ENCODE measurements at regions not wholly inside any gene's neighbourhood (a gene's known extent, or its start where the extent isn't known, plus 50 kb on each side); places are given as distances from the start of the nearest gene placed in this dataset.
"Not testable (repeated sequence)": the region's sequence is repeated elsewhere in the genome, so short reads cannot be mapped to it uniquely, and the experiment has no call there.

GRCh38 chr2:129794540-129794939 lies 184.9 kb upstream of the RAB6C start:
- no peak for DNase-seq

GRCh38 chr2:129796225-129796624 lies 183.2 kb upstream of the RAB6C start:
- DNase-seq: no peak

DNA sequence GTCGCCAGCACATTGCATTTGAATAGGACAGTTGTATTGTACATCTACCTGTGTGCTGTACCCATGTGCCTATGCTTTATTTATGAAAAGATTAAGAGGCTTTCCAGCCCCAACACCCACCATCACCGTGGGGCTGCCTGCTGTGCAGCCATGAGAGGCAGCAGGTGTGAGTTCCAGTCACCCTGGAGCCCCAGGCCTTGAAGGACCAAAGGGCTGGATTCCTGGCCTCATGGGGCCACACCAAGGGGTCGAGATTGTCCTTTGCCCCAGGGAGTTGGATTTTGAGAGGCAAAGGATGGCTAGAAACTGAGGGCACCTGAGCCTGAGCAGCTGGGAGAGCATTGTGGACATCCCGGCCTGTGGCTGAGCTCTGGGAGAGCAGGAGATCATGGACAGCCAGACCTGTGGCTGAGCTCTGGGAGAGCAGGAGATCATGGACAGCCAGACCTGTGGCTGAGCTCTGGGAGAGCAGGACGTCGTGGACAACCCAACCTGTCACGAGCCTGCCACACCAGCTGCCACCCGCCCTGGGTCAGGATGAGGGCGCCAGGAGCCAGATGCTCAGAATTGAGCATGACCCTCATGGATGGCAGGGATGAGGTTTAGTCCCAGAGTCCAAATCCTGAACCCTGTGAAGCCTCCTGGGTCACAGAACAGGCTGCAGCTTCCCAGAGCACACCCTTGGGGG lies 182.5 kb upstream of the RAB6C start:
- no peak for DNase-seq

DNA sequence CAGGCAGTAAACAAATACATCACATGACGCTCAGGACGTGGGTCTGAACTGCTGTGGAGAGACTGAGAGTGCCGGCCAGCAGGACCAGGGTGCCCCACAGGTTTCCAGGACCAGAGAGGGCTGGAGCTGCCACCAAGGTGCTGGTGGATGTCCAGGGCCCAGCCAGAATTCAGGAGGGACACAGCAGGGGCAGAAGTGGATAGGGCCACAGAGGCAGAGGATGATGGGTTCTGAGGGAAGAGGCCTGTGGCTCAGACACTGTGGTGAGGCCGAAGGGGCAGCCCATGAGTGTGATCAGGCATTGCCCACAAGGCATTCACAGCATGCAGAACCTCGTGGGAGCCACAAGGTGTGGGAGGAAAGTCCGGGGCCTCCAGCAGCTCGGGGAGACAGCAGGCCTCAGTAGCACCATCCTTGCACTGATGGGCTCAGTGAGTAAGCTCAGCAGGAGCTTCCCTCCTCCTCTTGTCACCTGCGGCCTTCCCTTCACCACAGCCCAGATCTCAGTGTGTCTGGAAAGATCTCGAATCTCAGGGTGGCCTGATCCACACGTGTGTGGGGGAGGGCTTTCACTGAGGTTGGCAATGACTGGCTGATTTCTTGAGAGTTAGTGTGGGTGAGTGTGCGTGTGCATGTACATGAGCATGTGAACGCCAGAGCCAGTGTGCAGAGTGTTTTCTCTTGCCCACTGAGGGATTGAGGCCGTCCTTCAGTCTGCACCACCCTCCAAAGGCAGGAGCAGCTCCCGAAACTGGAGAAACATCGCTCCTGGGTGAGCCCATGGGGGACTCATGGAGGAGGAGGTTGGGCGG lies 181.8 kb upstream of the RAB6C start:
- DNase-seq: no peak

DNA sequence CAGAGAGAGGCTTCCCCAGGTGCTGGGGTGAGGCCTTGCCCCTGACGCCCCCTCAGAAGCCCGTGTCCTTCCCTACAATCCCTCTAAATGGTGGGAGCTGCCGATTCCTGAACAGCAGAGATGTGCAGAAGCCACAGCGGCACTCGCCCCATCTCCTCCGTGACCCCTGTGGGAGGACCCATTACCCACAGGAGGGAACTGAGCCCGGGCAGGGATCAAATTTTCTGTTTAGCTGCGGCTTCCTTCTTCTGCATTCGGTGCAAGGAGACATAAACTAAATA lies 181.2 kb upstream of the RAB6C start:
- DNase-seq: no peak

DNA sequence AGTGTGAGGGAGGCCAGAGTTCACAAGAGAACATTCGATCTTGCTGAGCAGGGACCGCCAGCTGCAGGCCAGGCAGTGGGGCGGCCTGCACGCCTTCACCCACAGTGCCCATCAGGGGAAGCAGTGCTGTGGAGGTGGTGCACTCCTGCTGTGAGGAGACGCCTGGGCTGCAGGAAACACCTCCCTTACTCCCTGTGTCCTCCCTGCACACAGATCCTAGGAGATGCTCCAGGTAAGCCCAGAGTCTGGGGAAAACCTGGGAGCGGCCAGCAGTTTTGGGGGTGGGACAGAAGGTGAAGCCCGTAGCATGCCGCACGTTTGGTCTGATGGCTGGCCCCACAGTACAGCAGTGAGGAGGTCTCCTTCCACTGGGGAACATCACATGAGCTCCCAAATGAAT lies 180.8 kb upstream of the RAB6C start:
- DNase-seq: no peak

DNA sequence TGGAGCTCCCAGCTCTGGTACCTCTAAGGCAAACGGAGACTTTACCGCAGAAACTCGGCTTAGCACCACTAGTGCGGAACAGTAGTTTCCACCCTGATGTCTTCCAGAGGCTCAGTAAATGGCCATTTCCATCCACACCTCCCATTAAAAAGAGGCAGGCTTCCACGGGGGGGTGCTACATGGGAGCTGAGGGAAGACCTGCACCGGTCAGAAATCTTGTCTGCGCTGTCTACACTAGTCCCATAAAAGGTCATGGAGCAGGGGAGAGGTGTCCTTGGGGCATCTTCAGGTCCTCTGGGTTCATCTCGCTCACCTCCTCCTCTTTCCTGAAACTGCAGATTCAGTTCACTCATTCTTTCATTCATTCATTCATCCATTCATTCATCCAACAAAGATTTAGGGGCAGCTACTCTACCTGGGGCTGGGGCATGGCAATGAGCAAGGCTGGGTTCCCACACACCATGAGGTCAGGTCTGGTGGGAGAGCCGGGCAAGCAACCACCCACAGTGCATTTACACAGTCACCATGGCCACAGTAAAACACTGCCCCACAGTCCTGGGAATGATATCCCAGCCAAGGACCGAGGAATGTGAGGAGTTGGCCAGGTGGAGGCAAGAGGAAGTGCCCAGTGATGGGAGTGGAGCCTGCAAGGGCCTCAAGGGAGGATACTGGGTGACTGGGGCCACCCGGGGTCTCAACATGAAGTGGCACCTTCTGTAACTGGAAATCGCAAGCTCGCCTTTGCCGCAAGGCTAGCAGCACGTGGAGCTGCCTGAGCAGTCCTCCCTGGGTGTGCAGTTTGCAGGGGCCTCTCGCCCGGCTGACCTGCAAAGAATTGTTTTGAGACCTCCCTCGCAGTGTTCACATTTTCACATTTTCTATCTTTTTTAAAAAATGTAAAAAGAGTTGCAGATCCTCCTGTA lies 180.2 kb upstream of the RAB6C start:
- DNase-seq: no peak

DNA sequence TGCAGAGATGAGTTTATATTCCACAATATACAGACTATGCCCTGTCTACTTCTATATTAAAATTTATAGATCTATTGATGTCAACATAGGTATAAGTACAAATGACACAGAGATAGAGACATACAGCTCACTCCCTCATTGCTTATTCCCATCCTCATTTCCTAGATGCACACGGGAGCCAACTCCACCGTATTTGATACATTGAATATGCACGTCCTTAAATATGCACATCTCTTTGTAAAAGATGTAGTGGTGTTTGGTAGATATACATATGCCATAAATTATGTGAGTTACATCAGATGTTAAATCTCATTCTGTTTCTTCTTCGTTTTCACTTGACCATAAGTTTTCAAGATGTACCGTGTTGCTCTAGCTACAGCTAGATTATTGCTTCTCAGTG lies 179.2 kb upstream of the RAB6C start:
- DNase-seq: no peak

GRCh38 chr2:129800686-129801085 lies 178.8 kb upstream of the RAB6C start:
- no peak for DNase-seq

DNA sequence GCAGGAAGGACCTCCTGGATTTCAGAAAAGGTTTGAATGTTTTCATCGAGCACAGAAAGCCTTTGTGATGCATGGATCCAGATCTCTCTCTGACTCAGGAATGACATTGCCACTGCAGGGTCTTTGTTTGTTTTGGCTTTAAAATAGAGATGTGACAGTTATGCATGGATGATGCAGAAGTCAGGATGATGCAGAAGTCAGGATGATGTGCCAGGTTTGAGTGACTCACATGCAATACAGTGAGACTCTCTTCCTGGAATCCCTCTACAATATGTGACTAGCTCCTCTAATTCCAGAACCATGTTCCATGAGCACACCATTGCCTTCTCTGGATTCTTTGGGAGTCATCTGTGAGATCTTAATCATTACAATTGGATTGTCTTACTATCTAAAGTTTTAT lies 177.9 kb upstream of the RAB6C start:
- DNase-seq: no peak

DNA sequence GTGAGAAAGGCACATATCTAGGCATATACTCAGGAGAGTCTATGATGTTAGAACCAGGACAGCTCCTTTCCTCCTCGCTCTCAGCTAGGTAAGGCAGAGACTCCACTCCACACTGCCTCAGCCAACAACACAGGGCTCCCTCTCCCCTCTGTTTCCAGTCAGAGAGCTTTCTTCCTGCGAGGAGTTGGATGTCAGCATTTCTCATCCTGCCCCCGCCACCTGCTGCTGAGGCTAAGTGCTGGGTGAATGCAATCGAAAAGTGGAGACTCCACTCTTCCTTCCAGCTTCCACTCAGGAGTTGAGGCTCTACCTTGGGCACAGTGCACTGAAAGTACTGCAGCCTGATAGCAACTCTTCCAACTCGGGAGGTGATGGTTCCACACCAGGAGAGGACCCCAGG lies 177.2 kb upstream of the RAB6C start:
- DNase-seq: no peak

GRCh38 chr2:129803032-129803431 lies 176.4 kb upstream of the RAB6C start:
- DNase-seq: no peak

GRCh38 chr2:129803871-129804270 lies 175.6 kb upstream of the RAB6C start:
- no peak for DNase-seq

- DNase-seq: no peak
Observed at GRCh38 chr2:129805899-129806298, 173.6 kb upstream of the RAB6C start.

- DNase-seq: no peak
Observed at GRCh38 chr2:129806317-129806716, 173.1 kb upstream of the RAB6C start.

GRCh38 chr2:129806990-129807389 lies 172.5 kb upstream of the RAB6C start:
- DNase-seq: no peak

- not testable (repeated sequence) for DNase-seq
Observed at GRCh38 chr2:129807642-129808338, 171.7 kb upstream of the RAB6C start.

- no peak for DNase-seq
Observed at GRCh38 chr2:129810521-129810920, 168.9 kb upstream of the RAB6C start.

GRCh38 chr2:129812071-129812470 lies 167.4 kb upstream of the RAB6C start:
- DNase-seq: no peak

GRCh38 chr2:129812654-129813053 lies 166.8 kb upstream of the RAB6C start:
- no peak for DNase-seq

DNA sequence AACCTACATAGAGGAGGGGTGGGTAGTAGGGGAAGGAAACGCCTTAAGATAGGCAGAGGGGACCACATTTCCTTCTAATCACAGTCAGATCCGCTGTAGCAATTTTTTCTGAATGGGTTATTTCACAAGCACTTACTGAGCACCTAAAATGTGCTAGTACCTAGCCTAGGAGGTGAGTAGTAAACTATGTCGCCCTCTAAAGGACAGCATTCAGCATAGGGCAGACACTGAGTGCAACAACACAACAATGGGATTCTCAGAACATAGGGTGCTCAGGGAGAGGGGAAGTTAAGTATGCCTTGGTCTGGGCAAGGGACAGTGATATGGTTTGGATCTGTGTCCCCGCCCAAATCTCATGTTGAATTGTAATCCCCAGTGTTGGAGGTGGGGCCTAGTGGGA lies 166.1 kb upstream of the RAB6C start:
- no peak for DNase-seq

GRCh38 chr2:129816813-129817574 lies 162.5 kb upstream of the RAB6C start:
- DNase-seq: no peak
